ENCODE measurements at regions not wholly inside any gene's neighbourhood (a gene's known extent, or its start where the extent isn't known, plus 50 kb on each side); places are given as distances from the start of the nearest gene placed in this dataset.

GRCh38 chr7:42761486-42761885, 150.4 kb downstream of the C7orf25 start:
- TF ChIP-seq CTCF (IDR thresholded peaks at IDR 0.05 in 2 of 3, conservative IDR thresholded peaks at IDR 0.05 in 1 of 3; ENCODE audit: insufficient read depth in 2 of 3, low read depth in 1 of 3, low read length in 3 of 3): no peak
- TF ChIP-seq ZNF318 (IDR thresholded peaks at IDR 0.05; ENCODE audit: borderline replicate concordance in 1 of 2, low read depth in 1 of 2): no peak
- no peak for TF ChIP-seq HMG20A (CRISPR knock-in tag; conservative IDR thresholded peaks at IDR 0.05)
- no peak for TF ChIP-seq TARDBP (IDR thresholded peaks at IDR 0.05)
- TF ChIP-seq RHOXF2B (CRISPR knock-in tag; conservative IDR thresholded peaks at IDR 0.05): no peak
- TF ChIP-seq EZH2 (IDR thresholded peaks at IDR 0.05; ENCODE audit: borderline replicate concordance, low read depth, low read length): no peak
- no peak for TF ChIP-seq MAX (CRISPR knock-in tag; IDR thresholded peaks at IDR 0.05)
- TF ChIP-seq TRIM28 (IDR thresholded peaks at IDR 0.05): no peak
- TF ChIP-seq JUN (IDR thresholded peaks at IDR 0.05; ENCODE audit: borderline replicate concordance, low read depth, low read length): no peak
- no peak for TF ChIP-seq JUN (CRISPR knock-in tag; IDR thresholded peaks at IDR 0.05; ENCODE audit: borderline replicate concordance)
- no peak for TF ChIP-seq YBX1 (IDR thresholded peaks at IDR 0.05)
- TF ChIP-seq C11orf30 (IDR thresholded peaks at IDR 0.05; ENCODE audit: low read depth): no peak
- TF ChIP-seq NRF1 (conservative IDR thresholded peaks at IDR 0.05 in 1 of 2, IDR thresholded peaks at IDR 0.05 in 1 of 2): no peak

All from K562 (cell line).